ENCODE measurements at regions not wholly inside any gene's neighbourhood (a gene's known extent, or its start where the extent isn't known, plus 50 kb on each side); places are given as distances from the start of the nearest gene placed in this dataset.

GRCh38 chr6:163646133-163646532 is 231.6 kb downstream of the QKI start:
- peak; percentile 79 for FAIRE-seq
- peak; percentile 46 for DNase-seq (ENCODE audit: low spot score)

- no peak for DNase-seq (ENCODE audit: low spot score)
- no peak for FAIRE-seq
Observed at GRCh38 chr6:163645560-163645959, 231.0 kb downstream of the QKI start.

GRCh38 chr6:163643866-163644265 is 229.3 kb downstream of the QKI start:
- no peak for FAIRE-seq
- DNase-seq (ENCODE audit: low spot score), result no peak

GRCh38 chr6:163641706-163642105 is 227.2 kb downstream of the QKI start:
- no peak for DNase-seq (ENCODE audit: low spot score)

GRCh38 chr6:163640641-163641040 is 226.1 kb downstream of the QKI start:
- no peak for DNase-seq (ENCODE audit: low spot score)
- no peak for FAIRE-seq

More at GRCh38 chr6:163641706-163642105, 227.2 kb downstream of the QKI start:
- no peak for FAIRE-seq

GRCh38 chr6:163637524-163637923 is 223.0 kb downstream of the QKI start:
- DNase-seq (ENCODE audit: low spot score) (no peak), FAIRE-seq (no peak)

GRCh38 chr6:163635731-163636364 is 221.3 kb downstream of the QKI start:
- DNase-seq (ENCODE audit: low spot score), result no peak
- no peak for FAIRE-seq

- DNase-seq (ENCODE audit: low spot score) (no peak), FAIRE-seq (no peak)
Observed at GRCh38 chr6:163635315-163635714, 220.8 kb downstream of the QKI start.

GRCh38 chr6:163634211-163635171 is 220.0 kb downstream of the QKI start:
- FAIRE-seq (no peak), DNase-seq (ENCODE audit: low spot score) (no peak)

- DNase-seq (ENCODE audit: low spot score) (no peak), FAIRE-seq (no peak)
Observed at GRCh38 chr6:163630991-163631390, 216.5 kb downstream of the QKI start.

- no peak for FAIRE-seq
- no peak for DNase-seq (ENCODE audit: low spot score)
Observed at GRCh38 chr6:163630572-163630971, 216.1 kb downstream of the QKI start.

GRCh38 chr6:163630096-163630495 is 215.6 kb downstream of the QKI start:
- FAIRE-seq (no peak), DNase-seq (ENCODE audit: low spot score) (no peak)
